WTC11 (cell line): ENCODE measurements at regions not wholly inside any gene's neighbourhood (a gene's known extent, or its start where the extent isn't known, plus 50 kb on each side); places are given as distances from the start of the nearest gene placed in this dataset.

ENCODE experiments used
- ELF4 ChIP-seq: sonication (generic); formaldehyde crosslinking; IDR thresholded peaks from 2 replicates; pipeline ENCODE4 v1.8.1; 2022; ENCODE audit warnings: low read depth, mild to moderate bottlenecking, moderate library complexity, missing genetic modification reagents
- ETV6 ChIP-seq: sonication (generic); formaldehyde crosslinking; IDR thresholded peaks from 2 replicates; pipeline ENCODE4 v1.8.1; 2022; ENCODE audit warnings: mild to moderate bottlenecking, missing genetic modification reagents
- FOXK1 ChIP-seq: sonication (generic); formaldehyde crosslinking; IDR thresholded peaks from 2 replicates; pipeline ENCODE4 v1.8.0; 2022; ENCODE audit warnings: mild to moderate bottlenecking, moderate library complexity, missing genetic modification reagents
- HMGXB4 ChIP-seq: sonication (generic); formaldehyde crosslinking; IDR thresholded peaks from 2 replicates; pipeline ENCODE4 v1.8.1; 2023; ENCODE audit warnings: mild to moderate bottlenecking, moderate library complexity, missing genetic modification reagents
- JUN ChIP-seq: sonication (generic); formaldehyde crosslinking; IDR thresholded peaks from 2 replicates; pipeline ENCODE4 v1.8.0; 2023; ENCODE audit warnings: mild to moderate bottlenecking, missing genetic modification reagents
- NR3C1 ChIP-seq: sonication (generic); formaldehyde crosslinking; conservative IDR thresholded peaks from 2 replicates; pipeline ENCODE4 v1.8.1; 2023; ENCODE audit warnings: low read depth, mild to moderate bottlenecking, missing genetic modification reagents
- SMAD4 ChIP-seq: sonication (generic); formaldehyde crosslinking; IDR thresholded peaks from 2 replicates; pipeline ENCODE4 v1.8.0; 2022; ENCODE audit warnings: mild to moderate bottlenecking, missing genetic modification reagents
- USF2 ChIP-seq: sonication (generic); formaldehyde crosslinking; IDR thresholded peaks from 2 replicates; pipeline ENCODE4 v1.8.1; 2023; ENCODE audit warnings: mild to moderate bottlenecking, missing genetic modification reagents, moderate library complexity
- ZBTB43 ChIP-seq: sonication (generic); formaldehyde crosslinking; IDR thresholded peaks from 2 replicates; pipeline ENCODE4 v1.8.1; 2023; ENCODE audit warnings: mild to moderate bottlenecking, missing genetic modification reagents
- ZNF121 ChIP-seq: sonication (generic); formaldehyde crosslinking; IDR thresholded peaks from 2 replicates; pipeline ENCODE4 v1.8.0; 2023; ENCODE audit warnings: missing genetic modification reagents
- TF ChIP-seq, protein P1 (sequence below): fragments of 200-600 bp; IDR thresholded peaks from 2 replicates; pipeline ENCODE4 v1.8.0; 2022; ENCODE audit warnings: antibody characterized with exemption
- TF ChIP-seq, protein P2 (sequence below): sonication (generic); formaldehyde crosslinking; IDR thresholded peaks from 2 replicates; pipeline ENCODE4 v1.8.1; 2022; ENCODE audit warnings: mild to moderate bottlenecking, moderate library complexity, missing genetic modification reagents

GRCh38 chr15:70502529-70502928 is 260.8 kb downstream of the UACA start:
- TF ChIP-seq, protein P1, sequence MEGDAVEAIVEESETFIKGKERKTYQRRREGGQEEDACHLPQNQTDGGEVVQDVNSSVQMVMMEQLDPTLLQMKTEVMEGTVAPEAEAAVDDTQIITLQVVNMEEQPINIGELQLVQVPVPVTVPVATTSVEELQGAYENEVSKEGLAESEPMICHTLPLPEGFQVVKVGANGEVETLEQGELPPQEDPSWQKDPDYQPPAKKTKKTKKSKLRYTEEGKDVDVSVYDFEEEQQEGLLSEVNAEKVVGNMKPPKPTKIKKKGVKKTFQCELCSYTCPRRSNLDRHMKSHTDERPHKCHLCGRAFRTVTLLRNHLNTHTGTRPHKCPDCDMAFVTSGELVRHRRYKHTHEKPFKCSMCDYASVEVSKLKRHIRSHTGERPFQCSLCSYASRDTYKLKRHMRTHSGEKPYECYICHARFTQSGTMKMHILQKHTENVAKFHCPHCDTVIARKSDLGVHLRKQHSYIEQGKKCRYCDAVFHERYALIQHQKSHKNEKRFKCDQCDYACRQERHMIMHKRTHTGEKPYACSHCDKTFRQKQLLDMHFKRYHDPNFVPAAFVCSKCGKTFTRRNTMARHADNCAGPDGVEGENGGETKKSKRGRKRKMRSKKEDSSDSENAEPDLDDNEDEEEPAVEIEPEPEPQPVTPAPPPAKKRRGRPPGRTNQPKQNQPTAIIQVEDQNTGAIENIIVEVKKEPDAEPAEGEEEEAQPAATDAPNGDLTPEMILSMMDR, result no peak
- TF ChIP-seq ZBTB43 (CRISPR knock-in tag) (no peak), ELF4 (CRISPR knock-in tag) (no peak), ETV6 (CRISPR knock-in tag) (no peak), SMAD4 (CRISPR knock-in tag) (no peak), FOXK1 (CRISPR knock-in tag) (no peak), USF2 (CRISPR knock-in tag) (no peak), NR3C1 (CRISPR knock-in tag) (no peak), ZNF121 (CRISPR knock-in tag) (no peak), JUN (CRISPR knock-in tag) (no peak), HMGXB4 (CRISPR knock-in tag) (no peak)
- TF ChIP-seq, protein P2, sequence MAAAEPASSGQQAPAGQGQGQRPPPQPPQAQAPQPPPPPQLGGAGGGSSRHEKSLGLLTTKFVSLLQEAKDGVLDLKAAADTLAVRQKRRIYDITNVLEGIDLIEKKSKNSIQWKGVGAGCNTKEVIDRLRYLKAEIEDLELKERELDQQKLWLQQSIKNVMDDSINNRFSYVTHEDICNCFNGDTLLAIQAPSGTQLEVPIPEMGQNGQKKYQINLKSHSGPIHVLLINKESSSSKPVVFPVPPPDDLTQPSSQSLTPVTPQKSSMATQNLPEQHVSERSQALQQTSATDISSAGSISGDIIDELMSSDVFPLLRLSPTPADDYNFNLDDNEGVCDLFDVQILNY (CRISPR knock-in tag), result no peak
